Naive thymus-derived CD8-positive, alpha-beta T cell (primary cell): ENCODE measurements at regions not wholly inside any gene's neighbourhood (a gene's known extent, or its start where the extent isn't known, plus 50 kb on each side); places are given as distances from the start of the nearest gene placed in this dataset.

Experiments
- ATAC-seq, 2 donors: fragments of 150-1000 bp; cut with Tn5 transposase in 1 of 2; sonication (Bioruptor Pico), chemical (Tn5 transposase) in 1 of 2; 1 replicate in 1 of 2; 2 replicates in 1 of 2; pipeline ENCODE4 v1.10.0; 2021; ENCODE audit warnings: mild to moderate bottlenecking in 2 of 2, moderate library complexity in 2 of 2
- POLR2A ChIA-PET: fragments of 350-600 bp; sonication (Branson Sonifier 250); formaldehyde crosslinking; loops from one replicate; lab custom pipeline; 2021; ENCODE audit warnings: antibody characterized with exemption; lab: Charles Lee
- DNase-seq, 10 donors: peaks; one replicate each; pipeline versions ENCODE4 v3.0.0 to v3.0.0-alpha.2; 2020 to 2022
- H3K27ac Mint-ChIP-seq, 10 donors: one replicate each; pipeline ENCODE4 v1.8.0; 2020 to 2022; ENCODE audit warnings: mild to moderate bottlenecking in 10 of 10, mixed read lengths in 10 of 10, moderate library complexity in 4 of 10, inconsistent platforms in 1 of 10
- H3K27me3 Mint-ChIP-seq, 5 donors: one replicate each; pipeline ENCODE4 v1.8.0; 2021 to 2022; ENCODE audit warnings: mixed read lengths in 5 of 5
- H3K36me3 Mint-ChIP-seq, 3 donors: one replicate each; pipeline ENCODE4 v1.8.0; 2020 to 2022; ENCODE audit warnings: mixed read lengths in 3 of 3, mild to moderate bottlenecking in 2 of 3, inconsistent platforms in 1 of 3
- H3K4me1 Mint-ChIP-seq, 4 donors: one replicate each; pipeline ENCODE4 v1.8.0; 2021 to 2022; ENCODE audit warnings: mixed read lengths in 4 of 4
- H3K4me3 Mint-ChIP-seq, 10 donors: one replicate each; pipeline ENCODE4 v1.8.0; 2020 to 2022; ENCODE audit warnings: mild to moderate bottlenecking in 10 of 10, mixed read lengths in 10 of 10, moderate library complexity in 6 of 10, inconsistent platforms in 1 of 10
- H3K9me3 Mint-ChIP-seq, 9 donors: one replicate each; pipeline ENCODE4 v1.8.0; 2020 to 2022; ENCODE audit warnings: mixed read lengths in 9 of 9, mild to moderate bottlenecking in 3 of 9, inconsistent platforms in 1 of 9, moderate library complexity in 1 of 9

DNA sequence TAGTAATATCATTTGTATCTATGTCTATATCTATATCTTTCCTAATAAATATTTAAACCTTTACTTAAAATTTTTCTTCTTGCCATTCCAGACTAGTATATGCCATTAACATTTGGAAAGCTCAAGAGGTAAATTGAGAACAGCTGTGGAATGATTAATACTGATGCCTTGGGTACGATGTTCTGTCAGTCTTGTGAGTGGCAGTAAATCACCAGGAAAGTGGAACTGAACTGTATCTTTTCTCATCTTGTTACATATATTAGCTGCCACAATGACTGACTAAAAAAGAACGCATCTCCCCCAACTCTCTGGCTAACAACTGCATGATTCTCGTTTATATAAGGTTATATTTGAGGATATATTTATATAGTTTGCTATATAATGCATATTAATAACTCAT, 137.0 kb upstream of the ASCC3 start:
- no peak overlapping the region for H3K4me3 Mint-ChIP-seq
- POLR2A ChIA-PET = no interaction called here
- peaks cover 0 to 9% (median 0%) of the 10 kb centered on the region in 5 donors for H3K27me3 Mint-ChIP-seq
- no peak overlapping the region for H3K27ac Mint-ChIP-seq
- no peaks in the 10 kb centered on the region for H3K36me3 Mint-ChIP-seq
- no peak for DNase-seq
- no peaks in the 10 kb centered on the region for H3K9me3 Mint-ChIP-seq
- H3K4me1 Mint-ChIP-seq = peaks cover 0 to 5% (median 0%) of the 10 kb centered on the region in 4 donors
- no peak for ATAC-seq

- Mint-ChIP-seq H3K4me3 (no peak overlapping the region), H3K27me3 (peaks cover 0 to 9% (median 0%) of the 10 kb centered on the region in 5 donors), H3K9me3 (peaks cover 0 to 14% (median 0%) of the 10 kb centered on the region in 9 donors), H3K4me1 (no peaks in the 10 kb centered on the region), H3K27ac (no peak overlapping the region), H3K36me3 (no peaks in the 10 kb centered on the region)
- DNase-seq (no peak), ATAC-seq (no peak)
- POLR2A ChIA-PET = no interaction called here
Observed at GRCh38 chr6:101021504-101021903, 140.4 kb upstream of the ASCC3 start.

DNA sequence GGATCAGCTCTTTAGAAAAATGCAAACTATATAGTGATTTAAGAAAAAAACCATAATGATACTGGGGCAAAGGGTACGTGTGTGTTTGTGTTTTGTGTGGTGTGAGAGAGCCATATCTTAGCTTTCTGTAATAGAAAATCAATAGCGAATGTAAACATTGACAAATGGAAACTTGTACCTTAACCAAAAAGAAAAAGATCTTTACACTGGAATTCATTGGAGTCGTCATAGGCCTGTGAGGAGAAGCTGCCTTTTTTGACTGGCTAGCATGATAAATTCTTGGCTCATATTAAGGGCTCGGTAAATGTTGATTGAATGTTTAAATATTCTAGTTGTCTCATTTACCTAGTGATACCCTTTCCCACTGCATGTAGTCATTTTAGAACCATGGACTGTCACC, 161.8 kb upstream of the ASCC3 start:
- H3K27ac Mint-ChIP-seq = no peak overlapping the region
- peaks cover 0 to 11% (median 3%) of the 10 kb centered on the region in 9 donors for H3K9me3 Mint-ChIP-seq
- POLR2A ChIA-PET = no interaction called here
- ATAC-seq (no peak), DNase-seq (no peak)
- H3K4me3 Mint-ChIP-seq = no peak overlapping the region
- peaks cover 0 to 2% (median 0%) of the 10 kb centered on the region in 5 donors for H3K27me3 Mint-ChIP-seq
- no peaks in the 10 kb centered on the region for H3K36me3 Mint-ChIP-seq
- no peaks in the 10 kb centered on the region for H3K4me1 Mint-ChIP-seq

DNA sequence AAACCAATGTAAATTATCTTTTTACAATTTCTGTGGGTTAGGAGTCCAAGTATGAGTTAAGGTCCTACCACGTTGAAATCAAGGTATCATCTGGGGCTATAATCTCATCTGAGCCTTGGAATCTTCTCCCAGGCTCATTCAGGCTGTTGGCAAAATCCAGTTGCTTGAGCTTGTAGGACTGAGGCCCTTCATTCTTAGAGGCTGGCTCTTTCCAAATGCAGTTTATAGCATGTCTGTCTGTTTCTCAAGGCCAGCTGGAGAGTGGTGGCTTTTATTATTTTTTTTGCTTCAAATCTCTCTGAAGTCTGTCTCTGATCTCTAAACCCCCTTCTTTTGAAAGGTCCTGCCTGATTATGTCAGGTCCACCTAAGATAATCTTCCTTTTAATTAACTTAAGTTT, 177.2 kb upstream of the ASCC3 start:
- POLR2A ChIA-PET = no interaction called here
- no peak overlapping the region for H3K4me3 Mint-ChIP-seq
- no peak for ATAC-seq
- no peaks in the 10 kb centered on the region for H3K4me1 Mint-ChIP-seq
- H3K27me3 Mint-ChIP-seq = peaks cover 0 to 16% (median 7%) of the 10 kb centered on the region in 5 donors
- peaks cover 0 to 12% (median 6%) of the 10 kb centered on the region in 9 donors for H3K9me3 Mint-ChIP-seq
- H3K36me3 Mint-ChIP-seq = peaks cover 0 to 3% (median 0%) of the 10 kb centered on the region in 3 donors
- DNase-seq = no peak
- H3K27ac Mint-ChIP-seq = no peak overlapping the region

GRCh38 chr6:101066481-101066880, 185.4 kb upstream of the ASCC3 start:
- H3K27me3 Mint-ChIP-seq = peaks cover 0 to 8% (median 0%) of the 10 kb centered on the region in 5 donors
- H3K4me3 Mint-ChIP-seq = no peak overlapping the region
- H3K9me3 Mint-ChIP-seq = peaks cover 3 to 60% (median 31%) of the 10 kb centered on the region in 9 donors
- H3K36me3 Mint-ChIP-seq = peaks cover 0 to 10% (median 4%) of the 10 kb centered on the region in 3 donors
- POLR2A ChIA-PET = no interaction called here
- no peak overlapping the region for H3K27ac Mint-ChIP-seq
- DNase-seq (no peak), ATAC-seq (no peak)
- H3K4me1 Mint-ChIP-seq = no peaks in the 10 kb centered on the region

DNA sequence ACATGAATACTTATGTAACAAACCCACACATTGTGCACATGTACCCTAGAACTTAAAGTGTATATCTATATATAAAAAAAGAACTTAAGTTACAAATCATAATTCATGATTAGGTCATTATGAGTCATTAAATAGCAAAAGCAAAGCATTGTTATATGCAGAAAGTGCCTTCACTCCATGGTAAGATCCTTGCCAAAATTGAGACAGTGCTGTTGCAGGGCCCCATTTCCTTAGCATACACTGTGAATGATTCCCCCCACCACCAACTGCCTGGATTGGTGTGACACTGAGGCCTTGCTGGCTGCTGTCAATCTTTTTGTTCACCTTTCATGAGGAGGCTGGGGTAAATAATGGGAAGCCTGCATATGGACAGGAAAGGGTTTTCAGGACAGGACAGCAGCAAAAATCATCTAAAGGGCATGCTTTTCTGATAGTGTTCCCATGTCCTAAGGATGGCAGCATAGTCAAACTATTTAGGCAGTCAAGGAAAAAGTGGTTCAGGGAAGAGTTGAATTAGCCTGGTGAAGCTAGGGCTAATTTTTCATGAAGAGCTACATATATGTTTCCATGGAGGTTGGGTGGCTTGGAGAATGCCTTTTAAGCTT, 188.2 kb upstream of the ASCC3 start:
- no peak overlapping the region for H3K27ac Mint-ChIP-seq
- ATAC-seq (no peak), DNase-seq (no peak)
- no peak overlapping the region for H3K4me3 Mint-ChIP-seq
- H3K36me3 Mint-ChIP-seq = peaks cover 0 to 4% (median 4%) of the 10 kb centered on the region in 3 donors
- POLR2A ChIA-PET = no interaction called here
- peaks cover 0 to 3% (median 0%) of the 10 kb centered on the region in 5 donors for H3K27me3 Mint-ChIP-seq
- peaks cover 0 to 59% (median 28%) of the 10 kb centered on the region in 9 donors for H3K9me3 Mint-ChIP-seq
- no peaks in the 10 kb centered on the region for H3K4me1 Mint-ChIP-seq

DNA sequence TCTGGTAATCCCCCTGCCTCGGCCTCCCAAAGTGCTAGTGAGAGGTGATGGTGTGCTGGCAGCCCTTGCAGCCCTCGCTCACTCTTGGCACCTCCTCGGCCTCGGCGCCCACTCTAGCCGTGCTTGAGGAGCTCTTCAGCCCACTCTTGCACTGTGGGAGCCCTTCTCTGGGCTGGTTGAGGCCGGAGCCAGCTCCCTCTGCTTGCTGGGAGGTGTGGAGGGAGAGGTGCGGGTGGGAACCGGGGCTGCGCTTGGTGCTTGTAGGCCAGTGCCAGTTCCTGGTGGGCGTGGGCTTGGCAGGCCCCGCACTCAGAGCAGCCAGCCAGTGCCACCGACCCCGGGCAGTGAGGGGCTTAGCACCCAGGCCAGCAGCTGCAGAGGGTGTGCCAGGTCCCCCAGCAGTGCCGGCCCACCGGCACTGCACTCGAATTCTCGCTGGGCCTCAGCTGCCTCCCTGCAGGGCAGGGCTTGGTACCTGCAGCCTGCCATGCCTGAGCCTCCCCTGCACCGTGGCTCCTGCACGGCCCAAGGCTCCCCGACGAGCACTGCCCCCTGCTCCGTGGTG, 189.0 kb upstream of the ASCC3 start:
- Mint-ChIP-seq H3K36me3 (peaks cover 0 to 4% (median 4%) of the 10 kb centered on the region in 3 donors), H3K27ac (no peak overlapping the region), H3K4me1 (no peaks in the 10 kb centered on the region), H3K4me3 (no peak overlapping the region), H3K27me3 (peaks cover 0 to 4% (median 0%) of the 10 kb centered on the region in 5 donors), H3K9me3 (peaks cover 0 to 51% (median 20%) of the 10 kb centered on the region in 9 donors)
- POLR2A ChIA-PET = no interaction called here
- no peak for ATAC-seq
- DNase-seq = no peak

- H3K9me3 Mint-ChIP-seq = peaks cover 0 to 23% (median 8%) of the 10 kb centered on the region in 9 donors
- POLR2A ChIA-PET = no interaction called here
- no peaks in the 10 kb centered on the region for H3K36me3 Mint-ChIP-seq
- no peak overlapping the region for H3K27ac Mint-ChIP-seq
- H3K4me3 Mint-ChIP-seq = no peak overlapping the region
- no peak for DNase-seq
- H3K27me3 Mint-ChIP-seq = peaks cover 0 to 6% (median 0%) of the 10 kb centered on the region in 5 donors
- no peak for ATAC-seq
- no peaks in the 10 kb centered on the region for H3K4me1 Mint-ChIP-seq
Observed at GRCh38 chr6:101077344-101077743, 196.2 kb upstream of the ASCC3 start.

- Mint-ChIP-seq H3K36me3 (no peaks in the 10 kb centered on the region), H3K4me3 (no peak overlapping the region), H3K27me3 (peaks cover 0 to 2% (median 0%) of the 10 kb centered on the region in 5 donors), H3K27ac (no peak overlapping the region), H3K9me3 (peaks cover 0 to 23% (median 5%) of the 10 kb centered on the region in 9 donors), H3K4me1 (no peaks in the 10 kb centered on the region)
- no peak for DNase-seq
- no peak for ATAC-seq
- POLR2A ChIA-PET = no interaction called here
Observed at GRCh38 chr6:101079696-101080270, 198.7 kb upstream of the ASCC3 start.

GRCh38 chr6:101080597-101080996, 199.5 kb upstream of the ASCC3 start:
- POLR2A ChIA-PET = no interaction called here
- no peak overlapping the region for H3K4me3 Mint-ChIP-seq
- H3K36me3 Mint-ChIP-seq = no peaks in the 10 kb centered on the region
- H3K27me3 Mint-ChIP-seq = no peaks in the 10 kb centered on the region
- ATAC-seq = no peak
- DNase-seq = no peak
- no peaks in the 10 kb centered on the region for H3K4me1 Mint-ChIP-seq
- peaks cover 0 to 23% (median 5%) of the 10 kb centered on the region in 9 donors for H3K9me3 Mint-ChIP-seq
- H3K27ac Mint-ChIP-seq = no peak overlapping the region

GRCh38 chr6:101083533-101084175, 202.5 kb upstream of the ASCC3 start:
- H3K36me3 Mint-ChIP-seq = no peaks in the 10 kb centered on the region
- ATAC-seq (no peak), DNase-seq (no peak)
- H3K4me3 Mint-ChIP-seq = no peak overlapping the region
- H3K27ac Mint-ChIP-seq = no peak overlapping the region
- POLR2A ChIA-PET = no interaction called here
- H3K4me1 Mint-ChIP-seq = no peaks in the 10 kb centered on the region
- peaks cover 0 to 12% (median 0%) of the 10 kb centered on the region in 9 donors for H3K9me3 Mint-ChIP-seq
- peaks cover 0 to 7% (median 0%) of the 10 kb centered on the region in 5 donors for H3K27me3 Mint-ChIP-seq

DNA sequence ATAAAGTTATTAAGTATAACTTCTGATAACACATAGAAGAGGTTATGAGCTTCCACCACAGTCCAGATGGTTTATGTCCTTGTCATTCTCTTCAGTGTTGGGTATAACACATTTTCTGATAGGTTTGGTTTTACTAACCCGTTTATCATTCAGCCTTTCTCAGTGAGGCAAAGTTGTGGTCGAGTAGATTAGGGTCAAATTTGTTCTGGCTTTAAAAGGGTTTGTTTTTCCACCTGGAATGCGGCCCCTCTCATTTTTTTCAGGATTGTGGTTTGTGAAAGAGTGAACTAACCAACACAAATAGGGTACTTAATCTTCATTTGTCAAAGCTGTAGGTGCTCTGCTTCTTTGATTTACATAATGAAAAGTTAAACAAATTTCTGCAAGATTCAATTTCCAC, 204.2 kb upstream of the ASCC3 start:
- peaks cover 2 to 13% (median 7%) of the 10 kb centered on the region in 9 donors for H3K9me3 Mint-ChIP-seq
- ATAC-seq (no peak), DNase-seq (no peak)
- peaks cover 0 to 10% (median 0%) of the 10 kb centered on the region in 5 donors for H3K27me3 Mint-ChIP-seq
- no peaks in the 10 kb centered on the region for H3K4me1 Mint-ChIP-seq
- no peak overlapping the region for H3K4me3 Mint-ChIP-seq
- POLR2A ChIA-PET = no interaction called here
- H3K27ac Mint-ChIP-seq = no peak overlapping the region
- H3K36me3 Mint-ChIP-seq = peaks cover 0 to under 1% (median 0%) of the 10 kb centered on the region in 3 donors

DNA sequence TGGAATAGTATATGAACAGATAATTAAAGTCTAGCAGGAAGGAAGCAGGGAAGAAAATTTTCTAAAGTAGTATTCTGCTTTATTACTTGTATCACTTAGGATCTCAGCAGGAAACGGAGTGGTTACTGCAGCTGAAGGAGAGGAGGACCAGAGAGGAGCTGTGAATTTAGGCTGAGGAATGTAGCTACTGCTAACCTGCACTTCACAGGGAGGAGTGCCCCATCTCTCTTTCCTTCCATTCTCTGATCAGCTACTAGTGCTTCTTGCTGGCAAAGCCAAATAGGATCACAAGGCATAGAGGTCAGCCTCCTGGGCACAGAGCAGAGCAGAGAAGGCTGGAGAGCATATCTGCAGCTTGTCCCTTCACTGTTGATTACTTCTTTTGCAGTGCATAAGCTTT, 205.3 kb upstream of the ASCC3 start:
- no peak for DNase-seq
- H3K4me1 Mint-ChIP-seq = no peaks in the 10 kb centered on the region
- peaks cover 0 to 11% (median 0%) of the 10 kb centered on the region in 5 donors for H3K27me3 Mint-ChIP-seq
- peaks cover 0 to 12% (median 3%) of the 10 kb centered on the region in 3 donors for H3K36me3 Mint-ChIP-seq
- no peak overlapping the region for H3K4me3 Mint-ChIP-seq
- H3K27ac Mint-ChIP-seq = no peak overlapping the region
- peaks cover 4 to 23% (median 18%) of the 10 kb centered on the region in 9 donors for H3K9me3 Mint-ChIP-seq
- POLR2A ChIA-PET = no interaction called here
- no peak for ATAC-seq
